HG02642 (cell line): ENCODE measurements at regions not wholly inside any gene's neighbourhood (a gene's known extent, or its start where the extent isn't known, plus 50 kb on each side); places are given as distances from the start of the nearest gene placed in this dataset.
"Not testable (repeated sequence)": the region's sequence is repeated elsewhere in the genome, so short reads cannot be mapped to it uniquely, and the experiment has no call there.

ENCODE experiments used
- ATAC-seq: cut with Tn5 transposase; IDR thresholded peaks from one replicate; pipeline ENCODE4 v1.9.1; 2021; ENCODE audit warnings: mild to moderate bottlenecking; ENCODE audit not compliant: unreplicated experiment, poor library complexity

DNA sequence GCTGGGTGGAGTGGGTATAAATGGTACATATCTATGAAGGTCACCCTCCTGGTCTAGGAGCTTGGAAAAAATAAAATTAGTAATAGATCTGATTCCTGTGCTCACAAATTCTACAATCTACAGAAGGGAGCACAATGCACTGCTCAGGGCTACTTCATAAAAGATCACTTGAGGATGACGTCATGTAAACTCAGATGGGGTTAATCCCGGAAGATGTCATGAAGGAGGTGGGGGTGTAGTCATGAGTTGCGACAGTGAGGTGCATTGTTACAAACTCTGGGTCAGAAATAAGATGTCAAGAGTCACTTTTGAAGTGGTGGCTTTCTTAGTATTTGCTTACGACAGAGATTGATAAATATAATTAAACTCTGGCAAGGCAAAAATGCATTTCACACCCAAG lies 68.2 kb downstream of the LHX9 start:
- no peak for ATAC-seq

DNA sequence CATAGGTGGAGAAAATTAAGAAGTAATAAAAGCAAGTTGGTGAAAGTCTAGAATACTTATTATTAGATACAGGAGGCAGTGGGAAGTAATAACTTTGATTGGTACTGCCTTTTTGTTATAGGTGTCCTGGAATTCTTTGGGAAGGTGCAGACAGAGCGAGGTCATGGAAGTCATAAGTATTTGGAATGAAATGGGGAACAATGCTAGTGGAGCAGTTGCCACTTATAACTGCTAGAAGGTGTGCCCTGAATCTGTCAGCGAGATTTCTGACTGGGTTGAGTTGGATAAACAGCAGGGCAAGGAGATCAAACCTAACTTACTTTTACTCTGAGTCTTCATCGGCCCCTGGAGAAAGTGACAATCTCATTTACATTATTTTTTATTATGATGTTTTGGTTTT lies 69.6 kb downstream of the LHX9 start:
- no peak for ATAC-seq

- no peak for ATAC-seq
Measured at GRCh38 chr1:197987294-197987693, 70.1 kb downstream of the LHX9 start.

GRCh38 chr1:197988581-197988980 lies 71.4 kb downstream of the LHX9 start:
- ATAC-seq: not testable (repeated sequence)

GRCh38 chr1:197989058-197989457 lies 71.9 kb downstream of the LHX9 start:
- ATAC-seq: no peak

- no peak for ATAC-seq
Measured at GRCh38 chr1:197991594-197991993, 74.4 kb downstream of the LHX9 start.

DNA sequence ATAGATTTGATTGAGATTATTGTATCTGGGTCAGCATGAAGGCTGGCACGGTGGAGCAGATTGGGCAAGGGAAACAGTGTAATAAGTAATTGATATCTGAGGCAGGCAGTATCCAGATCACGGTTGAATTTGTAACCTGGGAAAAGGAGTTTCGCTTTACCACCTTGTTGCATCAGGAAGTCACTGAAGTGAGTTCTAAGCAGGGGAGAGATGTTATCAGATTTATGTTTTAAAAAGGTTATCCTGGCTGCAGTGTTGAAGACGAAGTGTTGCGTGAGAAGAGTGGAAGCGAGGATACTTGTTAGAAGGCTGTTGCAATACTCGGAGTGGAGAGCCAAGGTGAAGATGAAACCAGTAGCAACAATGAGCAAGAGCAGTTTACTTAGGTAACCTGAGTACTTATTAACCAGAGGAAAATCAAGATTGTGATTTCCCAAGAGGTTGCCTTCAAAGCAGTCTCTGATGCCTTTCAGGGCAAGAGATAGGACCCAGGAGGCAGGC lies 77.8 kb downstream of the LHX9 start:
- no peak for ATAC-seq

DNA sequence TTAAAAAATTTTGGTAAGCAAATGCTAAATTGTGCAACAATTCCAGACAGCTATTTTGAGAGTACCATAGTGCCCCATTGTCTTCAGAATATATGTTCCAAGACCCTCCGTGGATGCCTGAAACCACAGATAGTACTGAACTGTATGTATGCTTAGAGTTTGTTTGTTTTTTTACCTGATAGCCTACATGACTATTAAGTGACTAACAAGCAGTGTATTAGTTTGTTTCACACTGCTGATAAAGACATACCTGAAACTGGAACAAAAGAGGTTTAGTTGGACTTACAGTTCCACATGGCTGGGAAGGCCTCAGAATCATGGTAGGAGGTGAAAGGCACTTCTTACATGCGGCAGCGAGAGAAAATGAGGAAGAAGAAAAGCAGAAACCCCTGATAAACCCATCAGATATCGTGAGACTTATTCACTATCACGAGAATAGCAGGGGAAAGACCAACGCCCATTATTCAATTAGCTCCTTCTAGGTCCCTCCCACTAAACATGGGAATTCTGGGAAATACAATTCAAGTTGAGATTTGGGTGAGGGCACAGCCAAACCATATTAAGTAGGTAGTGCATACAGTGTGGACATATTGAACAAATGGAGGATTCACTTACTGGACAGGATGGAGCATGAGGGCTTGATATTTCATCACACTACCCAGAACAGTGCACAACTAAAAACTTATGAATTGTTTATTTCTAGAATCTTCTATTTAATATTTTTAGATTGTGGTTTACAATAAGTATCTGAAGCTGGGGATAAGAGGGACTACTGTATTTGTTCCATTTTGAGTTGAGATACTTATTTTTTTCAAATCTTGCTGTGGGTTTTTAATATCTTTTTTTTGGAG lies 78.5 kb downstream of the LHX9 start:
- no peak for ATAC-seq

GRCh38 chr1:197996259-197996512 lies 79.0 kb downstream of the LHX9 start:
- not testable (repeated sequence) for ATAC-seq

GRCh38 chr1:197998110-197998509 lies 80.9 kb downstream of the LHX9 start:
- no peak for ATAC-seq

- ATAC-seq: no peak
Measured at GRCh38 chr1:198001776-198002408, 84.7 kb downstream of the LHX9 start.

DNA sequence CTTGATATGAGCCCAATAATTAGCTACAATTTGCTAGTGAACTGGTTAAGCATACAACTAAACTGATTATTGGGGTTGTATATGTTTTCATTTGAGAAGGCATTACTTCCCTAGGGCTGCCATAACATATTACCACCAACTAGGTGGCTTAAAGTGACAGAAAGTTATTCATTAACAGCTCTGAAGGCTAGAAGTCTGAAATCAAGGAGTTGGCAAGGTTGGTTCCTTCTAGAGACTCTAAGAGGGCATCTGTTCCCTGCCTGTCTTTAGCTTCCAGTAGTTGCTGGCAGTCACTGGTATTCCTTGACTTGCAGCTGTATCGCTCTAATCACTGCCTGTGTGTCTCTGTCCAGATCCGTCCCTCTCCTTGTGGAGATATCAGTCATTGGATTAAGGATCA lies 86.3 kb downstream of the LHX9 start:
- ATAC-seq: no peak

GRCh38 chr1:198007011-198007410 lies 89.8 kb downstream of the LHX9 start:
- no peak for ATAC-seq

DNA sequence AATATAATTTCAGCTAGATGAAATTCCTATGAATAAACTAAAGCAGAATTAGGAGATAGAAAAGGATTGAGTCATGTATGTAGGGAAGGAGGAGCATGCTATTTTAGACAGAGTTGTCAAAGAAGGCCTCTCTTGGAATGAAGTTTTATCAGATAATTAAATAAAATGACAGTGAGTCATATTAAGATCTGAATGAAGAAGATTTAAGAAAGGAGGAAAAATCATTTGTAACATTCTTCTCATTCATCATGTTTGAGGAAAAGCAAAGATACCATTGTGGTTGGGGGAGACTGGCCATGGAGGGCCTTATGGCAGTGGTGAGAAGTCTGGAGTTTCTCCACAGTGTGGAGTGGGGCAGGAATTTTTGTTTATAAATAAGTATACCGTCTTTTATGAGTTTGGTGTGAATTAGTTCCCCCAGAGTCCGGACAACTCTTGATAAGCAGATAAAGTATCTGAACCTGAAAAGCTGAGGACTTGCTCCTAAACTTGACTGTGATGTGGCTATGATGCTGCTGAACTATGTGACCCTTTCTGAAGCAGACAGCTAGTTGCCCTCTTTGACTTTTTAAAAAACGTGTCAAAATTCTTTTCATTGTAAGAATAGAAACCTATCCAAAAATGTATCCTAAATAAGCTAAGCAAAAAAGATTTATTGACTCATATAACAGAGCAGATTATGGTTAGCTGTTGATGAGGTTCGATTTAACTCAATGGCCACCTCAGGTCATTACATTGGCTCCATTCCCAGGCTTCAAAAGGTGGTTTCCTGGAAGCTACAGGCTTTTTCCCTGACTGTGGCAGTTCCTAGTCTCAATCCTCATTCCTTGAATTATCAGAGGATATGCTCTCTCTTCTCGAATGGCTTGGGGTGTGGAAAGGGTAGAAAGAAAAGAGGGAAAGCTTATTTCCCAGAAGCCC lies 90.8 kb downstream of the LHX9 start:
- ATAC-seq: no peak

GRCh38 chr1:198014355-198014754 lies 97.2 kb downstream of the LHX9 start:
- ATAC-seq: no peak

DNA sequence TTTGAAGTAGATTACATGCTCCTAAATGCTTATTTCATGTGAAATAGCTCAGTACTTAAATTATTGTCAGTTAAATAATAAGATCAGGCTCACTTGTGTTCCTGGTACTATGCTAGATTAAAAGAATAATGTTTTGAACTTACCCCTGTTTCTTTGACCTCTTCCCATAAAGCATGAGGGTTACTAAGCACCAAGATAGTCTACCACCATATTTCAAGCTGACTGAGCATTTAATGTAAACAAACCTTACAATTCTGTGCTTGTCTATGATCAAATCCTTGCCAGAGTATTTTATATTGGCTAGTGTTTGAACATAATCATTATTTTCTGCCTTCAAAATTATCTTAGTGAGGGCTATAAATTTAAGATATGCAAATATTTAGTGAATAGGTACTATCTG lies 98.1 kb downstream of the LHX9 start:
- ATAC-seq: no peak

DNA sequence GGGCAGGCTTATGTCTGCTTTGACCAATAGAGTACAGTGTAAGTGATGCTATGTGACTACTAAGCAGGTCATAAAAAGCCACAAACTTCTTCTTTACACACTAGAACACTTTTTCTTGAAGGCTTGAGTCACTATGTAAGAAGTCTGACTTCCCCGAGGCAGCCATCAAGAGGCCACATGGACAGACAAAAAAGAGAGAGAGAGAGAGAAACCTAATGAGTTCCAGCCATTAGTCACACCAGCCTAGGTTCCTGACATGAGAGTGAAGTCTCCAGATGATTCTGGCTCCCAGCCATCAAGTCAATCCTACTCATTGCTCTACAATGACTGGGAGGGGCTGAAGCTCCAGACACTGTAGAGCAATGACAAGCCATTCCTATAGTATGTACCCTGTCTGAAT lies 101.4 kb downstream of the LHX9 start:
- no peak for ATAC-seq

DNA sequence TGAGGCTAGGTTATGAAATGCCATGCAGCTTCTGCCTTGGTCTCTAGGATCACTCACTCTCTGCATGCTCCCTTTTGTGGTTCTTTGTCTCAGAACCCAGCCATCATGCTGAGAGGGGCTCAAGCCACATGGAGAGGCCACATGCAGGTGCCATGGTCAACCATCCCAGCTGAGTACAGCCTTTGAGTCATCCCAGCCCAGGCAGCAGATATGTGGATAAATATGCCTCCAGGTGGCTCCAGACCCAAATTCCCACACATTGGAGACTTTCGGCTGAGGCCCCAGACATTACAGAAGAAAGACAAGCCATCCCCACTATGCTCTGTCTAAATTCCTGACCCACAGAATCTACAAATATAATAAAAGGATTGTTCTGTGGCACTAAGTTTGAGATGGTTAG lies 102.0 kb downstream of the LHX9 start:
- ATAC-seq: no peak

DNA sequence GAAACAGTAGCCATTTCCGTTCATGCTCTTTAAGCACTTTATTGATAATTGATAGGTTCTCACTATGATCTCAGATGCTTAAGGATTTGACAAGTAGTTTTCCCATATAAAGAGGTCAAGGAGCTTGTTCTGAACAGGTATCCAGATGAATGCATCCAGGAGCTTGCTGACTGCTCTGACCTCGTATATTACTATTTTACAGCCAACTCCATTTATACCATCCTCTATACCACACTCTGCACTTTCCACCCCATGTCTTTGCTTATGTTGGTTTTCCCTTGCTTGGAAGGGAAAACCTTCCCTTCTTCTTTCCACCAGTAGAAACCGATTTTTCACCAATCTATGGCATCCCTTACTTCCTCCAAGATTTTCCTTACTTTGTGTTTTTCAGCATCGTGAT lies 107.2 kb downstream of the LHX9 start:
- no peak for ATAC-seq

GRCh38 chr1:198024782-198025181 lies 107.6 kb downstream of the LHX9 start:
- no peak for ATAC-seq

GRCh38 chr1:198030682-198031081 lies 113.5 kb downstream of the LHX9 start:
- ATAC-seq: no peak
